ENCODE measurements at regions not wholly inside any gene's neighbourhood (a gene's known extent, or its start where the extent isn't known, plus 50 kb on each side); places are given as distances from the start of the nearest gene placed in this dataset.

DNA sequence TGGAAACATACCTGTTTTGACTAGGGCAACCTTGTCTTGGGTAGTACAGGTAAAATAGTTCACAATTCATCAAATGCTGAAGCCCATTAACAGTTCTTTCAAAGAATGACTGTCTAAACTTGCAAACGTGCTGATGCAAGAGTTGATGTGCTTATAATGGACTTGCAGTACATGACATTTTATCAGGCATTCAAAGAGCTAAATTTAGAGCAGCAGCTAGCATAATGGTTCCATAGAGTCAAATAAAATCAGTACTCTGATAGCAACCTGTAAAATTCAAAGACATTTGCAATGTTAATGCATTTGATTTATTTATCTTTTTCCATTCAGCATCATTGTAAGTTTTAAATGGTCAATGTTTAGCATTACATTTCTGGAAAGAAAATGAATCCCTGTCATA lies 979.7 kb upstream of the SLC10A2 start:
- no peak for TF ChIP-seq GATA2 (IDR thresholded peaks at IDR 0.05; ENCODE audit: low read depth, low read length)
- TF ChIP-seq GATA3 (IDR thresholded peaks at IDR 0.05; ENCODE audit: low read depth, low read length): no peak

Data from SH-SY5Y (cell line).